Tibial nerve (tissue), 4 donors: ENCODE measurements at regions not wholly inside any gene's neighbourhood (a gene's known extent, or its start where the extent isn't known, plus 50 kb on each side); places are given as distances from the start of the nearest gene placed in this dataset.

Experiments used
- DNase-seq, 2 donors: peaks; one replicate each; pipeline ENCODE4 v3.0.0-alpha.2; 2019; ENCODE audit warnings: low spot score in 2 of 2
- H3K27ac ChIP-seq, 4 donors: fragments of 200-600 bp; sonication (generic) in 3 of 4; one replicate each; pipeline ENCODE4 v1.5.1; 2017 to 2019; ENCODE audit warnings: mild to moderate bottlenecking in 1 of 4
- H3K27me3 ChIP-seq, 2 donors: fragments of 200-600 bp; sonication (generic) in 1 of 2; one replicate each; pipeline versions ENCODE4 v1.5.1 to v1.6.0; 2017 to 2019
- H3K36me3 ChIP-seq, 3 donors: fragments of 200-600 bp; sonication (generic); one replicate each; pipeline ENCODE4 v1.5.1; 2018 to 2019
- H3K4me1 ChIP-seq, 4 donors: fragments of 200-600 bp; sonication (generic) in 3 of 4; one replicate each; pipeline ENCODE4 v1.5.1; 2017 to 2019
- H3K4me3 ChIP-seq, 4 donors: fragments of 200-600 bp; sonication (generic) in 3 of 4; one replicate each; pipeline ENCODE4 v1.5.1; 2017 to 2019; ENCODE audit warnings: mild to moderate bottlenecking in 1 of 4, moderate library complexity in 1 of 4
- H3K9me3 ChIP-seq, 4 donors: fragments of 200-600 bp; sonication (generic) in 3 of 4; one replicate each; pipeline ENCODE4 v1.5.1; 2017 to 2019
- CTCF ChIP-seq, 5 experiments: fragments of 200-600 bp in 3 of 5; fragments of 450-650 bp in 2 of 5; sonication (generic) in 3 of 5; IDR thresholded peaks; one replicate each; pipeline ENCODE4 v1.5.1; 2016 to 2019; ENCODE audit warnings: antibody characterized with exemption in 5 of 5, mild to moderate bottlenecking in 3 of 5, moderate library complexity in 2 of 5
- EP300 ChIP-seq, 2 donors: sonication (generic); formaldehyde crosslinking; IDR thresholded peaks; one replicate each; pipeline ENCODE4 v1.6.1; 2017; ENCODE audit warnings: antibody characterized with exemption in 2 of 2, mild to moderate bottlenecking in 1 of 2
- POLR2A ChIP-seq, 2 donors: fragments of 450-650 bp; IDR thresholded peaks; one replicate each; pipeline ENCODE4 v1.6.1; 2017; ENCODE audit warnings: antibody characterized with exemption in 2 of 2, mild to moderate bottlenecking in 2 of 2, moderate library complexity in 2 of 2
- WGBS, 2 donors: methylation state at CpG; one replicate each; pipeline ENCODE4 v1.1.5; 2018; 5-methylcytosine and 5-hydroxymethylcytosine counted together

- no peaks in the 10 kb centered on the region for H3K4me1 ChIP-seq
- no peaks in the 10 kb centered on the region for H3K27me3 ChIP-seq
- H3K27ac ChIP-seq = no peak overlapping the region
- no peaks in the 10 kb centered on the region for H3K9me3 ChIP-seq
- 81 to 84% methylated on average over 2 of the region's 2 CpGs for WGBS, 2 donors
- no peak for TF ChIP-seq POLR2A (IDR thresholded peaks at IDR 0.05)
- no peak for TF ChIP-seq EP300 (IDR thresholded peaks at IDR 0.05)
- TF ChIP-seq CTCF (IDR thresholded peaks at IDR 0.05) = no peak
- H3K4me3 ChIP-seq = no peak overlapping the region
- H3K36me3 ChIP-seq = no peaks in the 10 kb centered on the region
- no peak for DNase-seq
Measured at GRCh38 chr12:23041774-23042173, 416.8 kb downstream of the ETNK1 start.

GRCh38 chr12:23043646-23044045 lies 418.7 kb downstream of the ETNK1 start:
- no peak for DNase-seq
- 77 to 95% methylated on average over 1 of the region's 1 CpG for WGBS, 2 donors
- Histone ChIP-seq H3K4me3 (no peak overlapping the region), H3K27ac (no peak overlapping the region), H3K4me1 (no peaks in the 10 kb centered on the region), H3K27me3 (no peaks in the 10 kb centered on the region), H3K36me3 (no peaks in the 10 kb centered on the region), H3K9me3 (no peaks in the 10 kb centered on the region)
- TF ChIP-seq EP300 (IDR thresholded peaks at IDR 0.05) = no peak
- TF ChIP-seq CTCF (IDR thresholded peaks at IDR 0.05) = no peak
- no peak for TF ChIP-seq POLR2A (IDR thresholded peaks at IDR 0.05)

GRCh38 chr12:23049180-23049579 lies 424.2 kb downstream of the ETNK1 start:
- H3K36me3 ChIP-seq = no peaks in the 10 kb centered on the region
- H3K9me3 ChIP-seq = no peaks in the 10 kb centered on the region
- TF ChIP-seq EP300 (IDR thresholded peaks at IDR 0.05) = no peak
- TF ChIP-seq CTCF (IDR thresholded peaks at IDR 0.05) = no peak
- TF ChIP-seq POLR2A (IDR thresholded peaks at IDR 0.05) = no peak
- no peaks in the 10 kb centered on the region for H3K4me1 ChIP-seq
- WGBS, 2 donors = 95 to 100% methylated on average over 1 of the region's 1 CpG
- no peak overlapping the region for H3K4me3 ChIP-seq
- no peak overlapping the region for H3K27ac ChIP-seq
- no peaks in the 10 kb centered on the region for H3K27me3 ChIP-seq
- no peak for DNase-seq

- no peak overlapping the region for H3K27ac ChIP-seq
- WGBS, 2 donors = 17 to 22% methylated on average over 4 of the region's 4 CpGs
- DNase-seq = no peak
Measured at GRCh38 chr12:23055004-23055403, 430.0 kb downstream of the ETNK1 start.

GRCh38 chr12:23057571-23057970 lies 432.6 kb downstream of the ETNK1 start:
- Histone ChIP-seq H3K9me3 (no peaks in the 10 kb centered on the region), H3K4me3 (no peak overlapping the region), H3K4me1 (no peaks in the 10 kb centered on the region), H3K27ac (no peak overlapping the region), H3K27me3 (no peaks in the 10 kb centered on the region), H3K36me3 (no peaks in the 10 kb centered on the region)
- DNase-seq = no peak
- TF ChIP-seq POLR2A (IDR thresholded peaks at IDR 0.05) (no peak), CTCF (IDR thresholded peaks at IDR 0.05) (no peak), EP300 (IDR thresholded peaks at IDR 0.05) (no peak)
- WGBS, 2 donors = 78 to 80% methylated on average over 2 of the region's 2 CpGs

More at GRCh38 chr12:23055004-23055403, 430.0 kb downstream of the ETNK1 start:
- Histone ChIP-seq H3K4me3 (no peak overlapping the region), H3K36me3 (no peaks in the 10 kb centered on the region), H3K9me3 (no peaks in the 10 kb centered on the region), H3K27me3 (no peaks in the 10 kb centered on the region), H3K4me1 (no peaks in the 10 kb centered on the region)
- TF ChIP-seq EP300 (IDR thresholded peaks at IDR 0.05) = no peak

GRCh38 chr12:23060161-23060560 lies 435.2 kb downstream of the ETNK1 start:
- H3K27ac ChIP-seq = no peak overlapping the region
- H3K9me3 ChIP-seq = no peaks in the 10 kb centered on the region
- DNase-seq = no peak
- 76 to 81% methylated on average over 3 of the region's 3 CpGs for WGBS, 2 donors
- no peaks in the 10 kb centered on the region for H3K27me3 ChIP-seq
- no peak overlapping the region for H3K4me3 ChIP-seq
- no peaks in the 10 kb centered on the region for H3K36me3 ChIP-seq
- H3K4me1 ChIP-seq = no peaks in the 10 kb centered on the region
- TF ChIP-seq CTCF (IDR thresholded peaks at IDR 0.05) (no peak), EP300 (IDR thresholded peaks at IDR 0.05) (no peak), POLR2A (IDR thresholded peaks at IDR 0.05) (no peak)
